Osteoblast (primary cell): ENCODE measurements at regions not wholly inside any gene's neighbourhood (a gene's known extent, or its start where the extent isn't known, plus 50 kb on each side); places are given as distances from the start of the nearest gene placed in this dataset.

Source experiments
- DNase-seq: peaks from one replicate; pipeline ENCODE4 v3.0.0; 2011; ENCODE audit warnings: low spot score, mixed read lengths; ENCODE audit not compliant: insufficient read length; ENCODE audit errors: missing footprints
- H2AFZ ChIP-seq: 2 replicates; pipeline ENCODE4 v1.6.0; 2011; ENCODE audit warnings: mild to moderate bottlenecking, low read length
- H3K27ac ChIP-seq: 2 replicates; pipeline ENCODE4 v1.5.1; 2011; ENCODE audit warnings: mild to moderate bottlenecking, low read depth, low read length, moderate library complexity
- H3K27me3 ChIP-seq: 2 replicates; pipeline ENCODE4 v1.6.0; 2012; ENCODE audit warnings: mild to moderate bottlenecking, control low read depth, inconsistent platforms, low read length, moderate library complexity; ENCODE audit not compliant: insufficient read depth
- H3K36me3 ChIP-seq: 2 replicates; pipeline ENCODE4 v1.5.1; 2011; ENCODE audit warnings: mild to moderate bottlenecking, low read length, control low read depth, moderate library complexity; ENCODE audit not compliant: insufficient read depth
- H3K4me1 ChIP-seq: 2 replicates; pipeline ENCODE4 v1.5.1; 2011; ENCODE audit warnings: mild to moderate bottlenecking, low read length, control low read depth, moderate library complexity; ENCODE audit not compliant: insufficient read depth
- H3K4me2 ChIP-seq: 2 replicates; pipeline ENCODE4 v1.6.0; 2011; ENCODE audit warnings: mild to moderate bottlenecking, low read length; ENCODE audit not compliant: insufficient read depth
- H3K4me3 ChIP-seq: fragments of 200-600 bp; sonication (generic); 3 replicates; pipeline ENCODE4 v1.5.1; 2012; ENCODE audit warnings: mild to moderate bottlenecking, low read length, inconsistent platforms; ENCODE audit not compliant: insufficient read depth
- H3K79me2 ChIP-seq: 2 replicates; pipeline ENCODE4 v1.6.0; 2012; ENCODE audit warnings: mild to moderate bottlenecking, low read length, control low read depth, inconsistent platforms; ENCODE audit not compliant: insufficient read depth
- H3K9me3 ChIP-seq: 2 replicates; pipeline ENCODE4 v1.5.1; 2011; ENCODE audit warnings: low read depth, low read length, control low read depth
- H4K20me1 ChIP-seq: 2 replicates; pipeline ENCODE4 v1.6.0; 2012; ENCODE audit warnings: mild to moderate bottlenecking, low read length, control low read depth; ENCODE audit not compliant: insufficient read depth
- TF ChIP-seq, protein P1 (sequence below): IDR thresholded peaks from 2 replicates; pipeline ENCODE4 v1.5.1; 2011; ENCODE audit warnings: mild to moderate bottlenecking, low read depth, low read length, moderate library complexity; ENCODE audit errors: extremely low read depth

DNA sequence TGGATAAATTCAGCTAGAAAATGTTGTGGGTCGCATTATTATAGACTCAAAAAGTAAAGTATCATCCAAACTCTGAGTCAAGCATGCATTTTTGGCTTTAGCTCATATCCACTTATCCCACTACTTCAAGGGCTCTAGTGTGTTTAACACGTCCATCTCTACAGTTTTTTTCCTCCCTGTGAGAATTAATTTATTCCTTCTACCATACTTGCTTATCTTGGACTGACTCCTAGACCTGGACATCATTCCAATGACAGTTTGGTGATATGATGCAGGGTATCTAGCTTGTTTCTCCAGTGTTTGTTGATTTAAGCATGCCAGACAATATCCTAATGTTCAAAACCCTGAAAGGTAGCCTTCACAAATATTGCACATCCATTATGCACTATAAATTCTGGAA lies 1037.1 kb upstream of the INTU start:
- no peak for DNase-seq
- no peak overlapping the region for H3K27ac ChIP-seq
- no peak overlapping the region for H3K4me3 ChIP-seq
- H3K4me1 ChIP-seq = no peaks in the 10 kb centered on the region
- no peaks in the 10 kb centered on the region for H3K36me3 ChIP-seq
- H3K9me3 ChIP-seq = no peaks in the 10 kb centered on the region
- no peaks in the 10 kb centered on the region for H3K79me2 ChIP-seq
- H2AFZ ChIP-seq = no peak overlapping the region
- TF ChIP-seq, protein P1, sequence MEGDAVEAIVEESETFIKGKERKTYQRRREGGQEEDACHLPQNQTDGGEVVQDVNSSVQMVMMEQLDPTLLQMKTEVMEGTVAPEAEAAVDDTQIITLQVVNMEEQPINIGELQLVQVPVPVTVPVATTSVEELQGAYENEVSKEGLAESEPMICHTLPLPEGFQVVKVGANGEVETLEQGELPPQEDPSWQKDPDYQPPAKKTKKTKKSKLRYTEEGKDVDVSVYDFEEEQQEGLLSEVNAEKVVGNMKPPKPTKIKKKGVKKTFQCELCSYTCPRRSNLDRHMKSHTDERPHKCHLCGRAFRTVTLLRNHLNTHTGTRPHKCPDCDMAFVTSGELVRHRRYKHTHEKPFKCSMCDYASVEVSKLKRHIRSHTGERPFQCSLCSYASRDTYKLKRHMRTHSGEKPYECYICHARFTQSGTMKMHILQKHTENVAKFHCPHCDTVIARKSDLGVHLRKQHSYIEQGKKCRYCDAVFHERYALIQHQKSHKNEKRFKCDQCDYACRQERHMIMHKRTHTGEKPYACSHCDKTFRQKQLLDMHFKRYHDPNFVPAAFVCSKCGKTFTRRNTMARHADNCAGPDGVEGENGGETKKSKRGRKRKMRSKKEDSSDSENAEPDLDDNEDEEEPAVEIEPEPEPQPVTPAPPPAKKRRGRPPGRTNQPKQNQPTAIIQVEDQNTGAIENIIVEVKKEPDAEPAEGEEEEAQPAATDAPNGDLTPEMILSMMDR = no peak
- H3K27me3 ChIP-seq = no peaks in the 10 kb centered on the region
- no peaks in the 10 kb centered on the region for H4K20me1 ChIP-seq
- no peak overlapping the region for H3K4me2 ChIP-seq

- Histone ChIP-seq H3K4me1 (no peaks in the 10 kb centered on the region), H3K27me3 (no peaks in the 10 kb centered on the region), H3K36me3 (no peaks in the 10 kb centered on the region), H3K79me2 (no peaks in the 10 kb centered on the region), H4K20me1 (no peaks in the 10 kb centered on the region), H3K9me3 (no peaks in the 10 kb centered on the region), H3K4me2 (no peak overlapping the region), H3K27ac (no peak overlapping the region), H2AFZ (no peak overlapping the region), H3K4me3 (no peak overlapping the region)
- TF ChIP-seq, protein P1 = no peak
- no peak for DNase-seq
Measured at GRCh38 chr4:126599746-126600145, 1033.0 kb upstream of the INTU start.

GRCh38 chr4:126603210-126603609 lies 1029.5 kb upstream of the INTU start:
- no peaks in the 10 kb centered on the region for H3K9me3 ChIP-seq
- no peak for DNase-seq
- no peak overlapping the region for H3K27ac ChIP-seq
- no peaks in the 10 kb centered on the region for H3K4me1 ChIP-seq
- H3K27me3 ChIP-seq = no peaks in the 10 kb centered on the region
- no peaks in the 10 kb centered on the region for H4K20me1 ChIP-seq
- no peak overlapping the region for H3K4me3 ChIP-seq
- H3K36me3 ChIP-seq = no peaks in the 10 kb centered on the region
- no peaks in the 10 kb centered on the region for H3K79me2 ChIP-seq
- no peak overlapping the region for H3K4me2 ChIP-seq
- TF ChIP-seq, protein P1 = no peak
- no peak overlapping the region for H2AFZ ChIP-seq

DNA sequence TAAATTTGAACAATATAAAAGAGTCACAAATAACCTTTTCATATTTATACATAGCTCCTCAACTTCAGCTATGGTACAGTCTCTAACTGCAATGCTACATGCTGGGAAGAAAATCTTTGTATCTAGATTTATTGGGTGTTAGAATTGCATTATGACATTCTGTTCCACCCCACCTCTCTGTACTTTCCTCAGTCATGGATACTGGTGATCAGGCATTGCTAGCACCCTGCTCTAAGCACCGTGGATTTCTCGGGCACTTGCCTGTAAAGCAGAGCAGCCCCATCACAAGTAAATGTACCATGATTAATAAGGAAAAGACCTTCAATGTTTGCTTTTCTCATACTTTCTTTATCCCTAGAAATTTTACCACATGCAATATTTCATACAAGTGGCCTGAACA lies 1028.9 kb upstream of the INTU start:
- no peaks in the 10 kb centered on the region for H3K36me3 ChIP-seq
- no peak overlapping the region for H3K27ac ChIP-seq
- H4K20me1 ChIP-seq = no peaks in the 10 kb centered on the region
- no peak overlapping the region for H3K4me2 ChIP-seq
- no peaks in the 10 kb centered on the region for H3K9me3 ChIP-seq
- H3K4me3 ChIP-seq = no peak overlapping the region
- no peaks in the 10 kb centered on the region for H3K79me2 ChIP-seq
- no peaks in the 10 kb centered on the region for H3K4me1 ChIP-seq
- TF ChIP-seq, protein P1 = no peak
- DNase-seq = no peak
- no peaks in the 10 kb centered on the region for H3K27me3 ChIP-seq
- H2AFZ ChIP-seq = no peak overlapping the region
